ENCODE measurements at regions not wholly inside any gene's neighbourhood (a gene's known extent, or its start where the extent isn't known, plus 50 kb on each side); places are given as distances from the start of the nearest gene placed in this dataset.

DNA sequence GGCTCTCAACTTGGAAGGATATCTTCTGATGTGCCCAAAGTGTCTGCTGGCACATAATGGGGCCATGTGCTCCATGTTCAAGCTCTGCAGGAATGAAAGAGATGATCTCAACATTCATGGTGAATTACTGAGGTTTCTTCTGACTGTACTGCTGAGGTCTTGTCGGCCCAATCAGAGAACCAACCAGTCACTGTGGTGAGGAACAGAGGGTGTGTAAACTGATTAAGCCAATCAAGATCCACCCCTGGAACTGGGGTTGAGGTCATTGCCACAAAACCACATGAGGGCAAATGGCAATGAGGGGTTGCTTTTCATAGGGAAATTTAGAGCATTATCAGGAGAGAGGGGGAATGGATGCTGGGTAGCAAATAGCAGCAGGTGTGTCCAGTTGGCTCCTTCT lies 152.3 kb upstream of the RAG2 start:
- TF ChIP-seq, protein P1, sequence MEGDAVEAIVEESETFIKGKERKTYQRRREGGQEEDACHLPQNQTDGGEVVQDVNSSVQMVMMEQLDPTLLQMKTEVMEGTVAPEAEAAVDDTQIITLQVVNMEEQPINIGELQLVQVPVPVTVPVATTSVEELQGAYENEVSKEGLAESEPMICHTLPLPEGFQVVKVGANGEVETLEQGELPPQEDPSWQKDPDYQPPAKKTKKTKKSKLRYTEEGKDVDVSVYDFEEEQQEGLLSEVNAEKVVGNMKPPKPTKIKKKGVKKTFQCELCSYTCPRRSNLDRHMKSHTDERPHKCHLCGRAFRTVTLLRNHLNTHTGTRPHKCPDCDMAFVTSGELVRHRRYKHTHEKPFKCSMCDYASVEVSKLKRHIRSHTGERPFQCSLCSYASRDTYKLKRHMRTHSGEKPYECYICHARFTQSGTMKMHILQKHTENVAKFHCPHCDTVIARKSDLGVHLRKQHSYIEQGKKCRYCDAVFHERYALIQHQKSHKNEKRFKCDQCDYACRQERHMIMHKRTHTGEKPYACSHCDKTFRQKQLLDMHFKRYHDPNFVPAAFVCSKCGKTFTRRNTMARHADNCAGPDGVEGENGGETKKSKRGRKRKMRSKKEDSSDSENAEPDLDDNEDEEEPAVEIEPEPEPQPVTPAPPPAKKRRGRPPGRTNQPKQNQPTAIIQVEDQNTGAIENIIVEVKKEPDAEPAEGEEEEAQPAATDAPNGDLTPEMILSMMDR (conservative IDR thresholded peaks at IDR 0.05; ENCODE audit: low read length) = no peak
- no peak for TF ChIP-seq EZH2phosphoT487 (IDR thresholded peaks at IDR 0.05; ENCODE audit: borderline replicate concordance, low read depth, low read length)

Data from OCI-LY7 (cell line).